SK-N-MC (cell line): ENCODE measurements at regions not wholly inside any gene's neighbourhood (a gene's known extent, or its start where the extent isn't known, plus 50 kb on each side); places are given as distances from the start of the nearest gene placed in this dataset.

Experiments used
- EZH2 ChIP-seq: fragments of 200-600 bp; sonication (generic); IDR thresholded peaks from one replicate; pipeline ENCODE4 v1.6.1; 2017; ENCODE audit warnings: antibody characterized with exemption
- FOXP2 ChIP-seq: optimal IDR thresholded peaks from 2 replicates; pipeline ENCODE3; 2011; ENCODE audit warnings: mild to moderate bottlenecking, moderate library complexity; ENCODE audit not compliant: insufficient read depth; ENCODE audit errors: extremely low read length, control extremely low read depth
- POLR2AphosphoS5 ChIP-seq: IDR thresholded peaks from 2 replicates; pipeline ENCODE4 v1.6.1; 2012; ENCODE audit warnings: mild to moderate bottlenecking, low read depth, low read length, borderline replicate concordance

DNA sequence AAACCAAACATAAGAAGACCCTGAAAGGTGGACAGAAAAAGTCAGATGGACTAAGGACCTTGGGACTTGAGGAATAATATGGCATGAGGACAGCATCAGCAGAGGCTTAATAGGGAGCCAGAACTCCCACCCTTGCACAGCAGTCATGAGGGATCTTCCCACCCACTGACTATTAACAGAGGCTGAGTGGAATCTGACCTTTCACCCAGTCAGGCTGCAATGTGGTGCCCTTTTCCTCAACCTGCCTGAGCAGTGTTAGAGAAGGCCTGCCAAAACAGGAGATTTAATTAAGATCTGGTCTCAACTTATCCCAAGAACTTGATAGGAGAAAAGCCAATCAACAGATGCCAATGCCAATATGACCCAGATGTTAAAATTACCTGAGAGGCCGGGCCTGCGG, 481.9 kb downstream of the KDM4C start:
- TF ChIP-seq POLR2AphosphoS5: no peak
- TF ChIP-seq EZH2: no peak
- no peak for TF ChIP-seq FOXP2
